Activated T-cell treated with anti-CD3 and anti-CD28 coated beads, Interleukin-2, amount 50 U/mL, for 72 hours (primary cell): ENCODE measurements at regions not wholly inside any gene's neighbourhood (a gene's known extent, or its start where the extent isn't known, plus 50 kb on each side); places are given as distances from the start of the nearest gene placed in this dataset.
"Not testable (repeated sequence)": the region's sequence is repeated elsewhere in the genome, so short reads cannot be mapped to it uniquely, and the experiment has no call there.

Experiments
- ATAC-seq, 2 donors: fragments of 150-1000 bp; cut with Tn5 transposase; replicated peaks in 1 of 2; 2 replicates each; pipeline ENCODE4 v1.10.0; 2021; ENCODE audit warnings: moderate library complexity in 2 of 2, mild to moderate bottlenecking in 1 of 2
- DNase-seq, 2 donors: peaks; one replicate each; pipeline ENCODE4 v3.0.0; 2021 to 2022; ENCODE audit warnings: mixed read lengths in 1 of 2
- H3K27ac Mint-ChIP-seq: one replicate; pipeline ENCODE4 v1.8.0; 2022; ENCODE audit warnings: mild to moderate bottlenecking, moderate library complexity, mixed read lengths
- H3K27me3 Mint-ChIP-seq: one replicate; pipeline ENCODE4 v1.8.0; 2022; ENCODE audit warnings: low read depth, mixed read lengths
- H3K36me3 Mint-ChIP-seq, 2 donors: one replicate each; pipeline ENCODE4 v1.8.0; 2022; ENCODE audit warnings: mixed read lengths in 2 of 2, mild to moderate bottlenecking in 1 of 2; ENCODE audit not compliant: insufficient read depth in 2 of 2
- H3K4me1 Mint-ChIP-seq: one replicate; pipeline ENCODE4 v1.8.0; 2022; ENCODE audit warnings: low read depth, mixed read lengths
- H3K4me3 Mint-ChIP-seq, 2 donors: one replicate each; pipeline ENCODE4 v1.8.0; 2022; ENCODE audit warnings: mild to moderate bottlenecking in 2 of 2, mixed read lengths in 2 of 2, moderate library complexity in 2 of 2
- H3K9me3 Mint-ChIP-seq, 2 donors: one replicate each; pipeline ENCODE4 v1.8.0; 2022; ENCODE audit warnings: mixed read lengths in 2 of 2

GRCh38 chr6:20263059-20263458 is 50.8 kb upstream of the MBOAT1 start:
- Mint-ChIP-seq H3K9me3 (peaks cover 0 to 3% of the 10 kb centered on the region in 2 donors), H3K36me3 (no peaks in the 10 kb centered on the region), H3K4me3 (no peak overlapping the region), H3K4me1 (peaks cover 12% of the 10 kb centered on the region), H3K27me3 (peaks cover 8% of the 10 kb centered on the region), H3K27ac (no peak overlapping the region)
- DNase-seq: no peak
- no peak for ATAC-seq

- no peak for ATAC-seq
- Mint-ChIP-seq H3K36me3 (no peaks in the 10 kb centered on the region), H3K4me1 (peaks cover 12% of the 10 kb centered on the region), H3K9me3 (peaks cover 0 to 3% of the 10 kb centered on the region in 2 donors), H3K27ac (no peak overlapping the region), H3K27me3 (peaks cover 8% of the 10 kb centered on the region), H3K4me3 (no peak overlapping the region)
- no peak for DNase-seq
Observed at GRCh38 chr6:20265842-20266241, 53.6 kb upstream of the MBOAT1 start.

DNA sequence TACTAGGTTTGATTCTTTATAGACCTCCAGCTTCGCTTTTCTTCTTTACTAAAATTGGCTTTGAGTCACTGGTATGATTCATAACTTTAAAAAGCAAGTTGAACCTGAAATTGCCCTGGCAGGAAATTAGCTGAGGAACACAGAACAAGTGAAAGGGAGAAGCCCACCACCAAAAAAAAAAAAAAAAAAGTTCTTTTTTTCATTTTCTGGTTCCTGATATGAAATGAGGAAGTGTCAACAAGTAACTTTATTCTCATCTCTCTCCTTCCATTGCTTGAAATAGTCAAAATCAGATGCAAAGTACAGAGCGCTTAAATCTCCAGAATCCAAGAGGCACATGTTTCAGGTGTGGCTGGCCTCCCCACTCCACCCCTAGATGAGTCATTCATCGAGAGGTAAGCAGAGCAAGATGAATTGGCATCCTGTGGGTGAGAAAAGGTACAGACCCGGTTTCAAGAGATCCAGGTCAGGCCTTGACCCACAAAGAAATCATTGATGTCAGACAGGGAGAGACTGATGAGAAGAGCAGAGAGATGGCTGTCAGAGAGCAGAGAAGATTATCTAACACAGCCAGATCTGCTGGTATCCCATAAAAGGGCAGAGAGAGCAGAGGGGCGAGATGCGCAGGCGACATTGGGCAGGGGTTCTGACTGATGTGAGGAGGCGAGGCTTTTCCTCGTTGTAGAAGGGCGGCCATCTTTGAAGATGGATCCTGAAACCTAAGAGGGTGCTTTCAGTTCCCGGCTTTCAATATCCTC is 54.8 kb upstream of the MBOAT1 start:
- Mint-ChIP-seq H3K27ac (no peak overlapping the region), H3K4me1 (peaks cover 12% of the 10 kb centered on the region), H3K9me3 (peaks cover 0 to 3% of the 10 kb centered on the region in 2 donors), H3K36me3 (no peaks in the 10 kb centered on the region), H3K4me3 (peak overlapping the region; percentile 11 to 61), H3K27me3 (peaks cover 8% of the 10 kb centered on the region)
- ATAC-seq (peak; percentile 90 to 92), DNase-seq (peak; percentile 13 to 46)

DNA sequence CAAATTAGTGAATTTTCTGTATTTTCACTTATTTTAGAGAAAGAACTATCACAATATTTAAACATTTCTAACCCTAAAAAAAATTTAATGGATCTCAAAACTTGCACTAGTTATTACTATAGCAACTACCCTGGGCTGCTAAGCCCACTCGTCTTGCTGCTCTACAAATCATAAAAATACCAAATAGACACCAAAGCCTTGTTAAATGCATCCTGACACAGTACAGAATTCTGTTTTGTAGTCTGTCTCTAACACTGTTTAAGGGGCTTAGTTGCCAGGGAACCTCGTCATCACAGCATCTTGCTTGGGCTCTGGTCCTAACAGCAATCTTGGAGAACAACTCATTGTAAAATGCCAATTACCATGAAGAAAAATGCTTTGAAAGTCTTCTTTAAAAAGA is 56.9 kb upstream of the MBOAT1 start:
- no peak overlapping the region for H3K4me3 Mint-ChIP-seq
- no peaks in the 10 kb centered on the region for H3K36me3 Mint-ChIP-seq
- DNase-seq (no peak), ATAC-seq (no peak)
- no peak overlapping the region for H3K27ac Mint-ChIP-seq
- H3K27me3 Mint-ChIP-seq: peaks cover 6% of the 10 kb centered on the region
- no peaks in the 10 kb centered on the region for H3K9me3 Mint-ChIP-seq
- peaks cover 12% of the 10 kb centered on the region for H3K4me1 Mint-ChIP-seq

DNA sequence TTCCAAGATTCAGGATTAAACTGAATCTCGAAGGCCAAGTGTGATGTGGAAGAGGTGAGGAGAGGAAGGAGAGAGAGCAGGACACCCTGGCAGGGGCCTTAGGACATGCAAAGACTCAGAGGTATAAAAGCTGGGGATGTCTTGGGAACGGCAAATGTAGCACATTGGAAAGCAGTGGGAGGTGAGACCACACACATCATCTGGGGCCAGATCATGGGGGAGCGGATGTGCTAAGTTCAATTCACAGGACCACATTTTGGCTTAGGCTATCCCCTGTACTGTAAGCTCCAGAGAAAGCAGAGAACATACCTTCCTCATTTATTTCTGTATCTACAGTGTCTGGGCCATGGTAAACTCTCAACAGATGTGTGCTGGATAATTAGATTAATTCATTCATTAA is 59.5 kb upstream of the MBOAT1 start:
- no peak for ATAC-seq
- Mint-ChIP-seq H3K27ac (no peak overlapping the region), H3K4me3 (no peak overlapping the region), H3K9me3 (no peaks in the 10 kb centered on the region), H3K4me1 (peaks cover 8% of the 10 kb centered on the region), H3K36me3 (no peaks in the 10 kb centered on the region), H3K27me3 (peaks cover 11% of the 10 kb centered on the region)
- no peak for DNase-seq

GRCh38 chr6:20274137-20274536 is 61.9 kb upstream of the MBOAT1 start:
- no peaks in the 10 kb centered on the region for H3K9me3 Mint-ChIP-seq
- DNase-seq (no peak), ATAC-seq (no peak)
- no peaks in the 10 kb centered on the region for H3K4me1 Mint-ChIP-seq
- H3K36me3 Mint-ChIP-seq: no peaks in the 10 kb centered on the region
- no peak overlapping the region for H3K27ac Mint-ChIP-seq
- H3K27me3 Mint-ChIP-seq: peaks cover 23% of the 10 kb centered on the region
- no peak overlapping the region for H3K4me3 Mint-ChIP-seq

DNA sequence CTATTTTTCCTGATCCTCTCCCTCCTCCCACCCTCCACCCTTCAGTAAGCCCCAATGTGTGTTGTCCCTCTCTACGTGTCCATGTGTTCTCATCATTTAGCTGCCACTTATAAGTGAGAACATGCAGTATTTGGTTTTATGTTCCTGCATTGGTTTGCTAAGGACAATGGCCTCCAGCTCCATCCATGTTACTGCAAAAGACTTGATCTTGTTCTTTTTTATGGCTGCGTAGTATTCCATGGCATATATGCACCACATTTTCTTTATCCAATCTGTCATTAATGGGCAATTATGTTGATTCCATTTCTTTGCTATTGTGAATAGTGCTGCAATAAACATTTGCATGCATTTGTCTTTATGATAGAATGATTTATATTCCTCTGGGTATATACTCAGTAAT is 63.6 kb upstream of the MBOAT1 start:
- H3K27ac Mint-ChIP-seq, H3K9me3 Mint-ChIP-seq, H3K4me1 Mint-ChIP-seq, H3K4me3 Mint-ChIP-seq, H3K36me3 Mint-ChIP-seq, ATAC-seq, DNase-seq: not testable (repeated sequence)
- H3K27me3 Mint-ChIP-seq: peaks cover 40% of the 10 kb centered on the region

- H3K4me3 Mint-ChIP-seq, DNase-seq, H3K36me3 Mint-ChIP-seq, H3K27ac Mint-ChIP-seq, H3K9me3 Mint-ChIP-seq, ATAC-seq, H3K4me1 Mint-ChIP-seq: not testable (repeated sequence)
- peaks cover 54% of the 10 kb centered on the region for H3K27me3 Mint-ChIP-seq
Observed at GRCh38 chr6:20277724-20278123, 65.5 kb upstream of the MBOAT1 start.

- Mint-ChIP-seq H3K4me3 (no peak overlapping the region), H3K27me3 (peaks cover 59% of the 10 kb centered on the region), H3K4me1 (peaks cover 5% of the 10 kb centered on the region), H3K27ac (no peak overlapping the region), H3K9me3 (peaks cover 6 to 10% of the 10 kb centered on the region in 2 donors), H3K36me3 (peaks cover 10 to 12% of the 10 kb centered on the region in 2 donors)
- DNase-seq: no peak
- ATAC-seq: no peak
Observed at GRCh38 chr6:20279051-20279450, 66.8 kb upstream of the MBOAT1 start.

- peaks cover 5% of the 10 kb centered on the region for H3K4me1 Mint-ChIP-seq
- H3K27me3 Mint-ChIP-seq: peaks cover 62% of the 10 kb centered on the region
- no peak for DNase-seq
- peaks cover 12% of the 10 kb centered on the region in 2 donors for H3K36me3 Mint-ChIP-seq
- H3K9me3 Mint-ChIP-seq: peaks cover 9 to 10% of the 10 kb centered on the region in 2 donors
- no peak overlapping the region for H3K27ac Mint-ChIP-seq
- no peak overlapping the region for H3K4me3 Mint-ChIP-seq
- no peak for ATAC-seq
Observed at GRCh38 chr6:20279608-20280287, 67.5 kb upstream of the MBOAT1 start.

DNA sequence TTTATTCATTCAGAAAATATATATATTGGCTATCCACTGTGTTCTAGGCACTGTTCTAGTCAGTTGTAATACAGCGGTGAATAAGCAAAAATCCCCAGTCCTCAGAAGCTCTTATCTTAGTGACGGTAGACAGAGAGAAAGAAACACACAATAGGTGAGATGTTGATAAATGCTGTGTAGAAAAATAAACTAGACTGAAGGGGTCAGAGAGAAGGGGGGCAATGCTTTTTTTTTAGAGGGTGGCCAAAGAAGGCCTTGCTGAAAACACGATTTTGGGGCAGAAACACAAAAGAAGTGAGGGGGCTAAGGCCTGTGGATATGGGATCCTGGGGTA is 68.0 kb upstream of the MBOAT1 start:
- Mint-ChIP-seq H3K9me3 (peaks cover 9 to 10% of the 10 kb centered on the region in 2 donors), H3K36me3 (peaks cover 12% of the 10 kb centered on the region in 2 donors), H3K27me3 (peaks cover 62% of the 10 kb centered on the region), H3K4me1 (peaks cover 5% of the 10 kb centered on the region), H3K4me3 (no peak overlapping the region), H3K27ac (no peak overlapping the region)
- DNase-seq: no peak
- ATAC-seq: no peak

- H3K27ac Mint-ChIP-seq: no peak overlapping the region
- H3K4me1 Mint-ChIP-seq: peaks cover 11% of the 10 kb centered on the region
Observed at GRCh38 chr6:20284672-20285071, 72.4 kb upstream of the MBOAT1 start.

GRCh38 chr6:20286968-20287565 is 74.8 kb upstream of the MBOAT1 start:
- peaks cover 5 to 6% of the 10 kb centered on the region in 2 donors for H3K36me3 Mint-ChIP-seq
- ATAC-seq: no peak
- H3K4me3 Mint-ChIP-seq: no peak overlapping the region
- peaks cover 17% of the 10 kb centered on the region for H3K4me1 Mint-ChIP-seq
- DNase-seq: no peak
- peaks cover 6 to 7% of the 10 kb centered on the region in 2 donors for H3K9me3 Mint-ChIP-seq
- peaks cover 16% of the 10 kb centered on the region for H3K27me3 Mint-ChIP-seq
- no peak overlapping the region for H3K27ac Mint-ChIP-seq

More at GRCh38 chr6:20284672-20285071, 72.4 kb upstream of the MBOAT1 start:
- H3K9me3 Mint-ChIP-seq: peaks cover 9 to 10% of the 10 kb centered on the region in 2 donors
- no peak for DNase-seq
- H3K27me3 Mint-ChIP-seq: peaks cover 40% of the 10 kb centered on the region
- no peak overlapping the region for H3K4me3 Mint-ChIP-seq
- H3K36me3 Mint-ChIP-seq: peaks cover 12% of the 10 kb centered on the region in 2 donors
- ATAC-seq: no peak
